ENCODE measurements at regions not wholly inside any gene's neighbourhood (a gene's known extent, or its start where the extent isn't known, plus 50 kb on each side); places are given as distances from the start of the nearest gene placed in this dataset.

DNA sequence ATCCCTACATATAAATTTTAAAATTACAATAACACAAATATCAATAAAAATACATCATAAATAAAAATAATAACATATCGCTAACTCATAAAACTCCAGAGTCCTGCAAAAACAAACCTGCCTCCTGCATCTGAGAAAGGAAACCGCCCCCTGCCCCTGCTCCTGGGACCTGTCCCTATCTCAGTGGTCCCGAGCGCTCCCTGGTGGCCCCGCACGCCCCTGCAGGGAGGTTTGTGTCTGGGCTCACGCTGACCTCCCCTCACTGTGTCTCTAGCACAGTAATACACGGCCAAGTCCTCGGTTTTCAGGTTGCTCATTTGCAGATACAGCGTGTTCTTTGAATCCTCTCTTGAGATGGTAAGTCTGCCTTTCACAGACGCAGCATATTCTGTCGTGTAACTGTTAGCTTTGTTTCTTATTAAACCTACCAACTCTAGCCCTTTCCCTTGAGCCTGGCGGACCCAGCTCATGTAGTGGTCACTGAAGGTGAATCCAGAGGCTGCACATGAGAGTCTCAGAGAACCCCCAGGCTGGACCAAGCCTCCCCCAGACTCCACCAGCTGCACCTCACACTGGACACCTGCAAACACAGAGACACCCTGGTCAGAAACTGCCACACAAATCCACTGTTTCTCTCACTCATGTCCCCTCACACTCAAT is 554.1 kb downstream of the GOLGA6L6 start:
- TF ChIP-seq, protein P1, sequence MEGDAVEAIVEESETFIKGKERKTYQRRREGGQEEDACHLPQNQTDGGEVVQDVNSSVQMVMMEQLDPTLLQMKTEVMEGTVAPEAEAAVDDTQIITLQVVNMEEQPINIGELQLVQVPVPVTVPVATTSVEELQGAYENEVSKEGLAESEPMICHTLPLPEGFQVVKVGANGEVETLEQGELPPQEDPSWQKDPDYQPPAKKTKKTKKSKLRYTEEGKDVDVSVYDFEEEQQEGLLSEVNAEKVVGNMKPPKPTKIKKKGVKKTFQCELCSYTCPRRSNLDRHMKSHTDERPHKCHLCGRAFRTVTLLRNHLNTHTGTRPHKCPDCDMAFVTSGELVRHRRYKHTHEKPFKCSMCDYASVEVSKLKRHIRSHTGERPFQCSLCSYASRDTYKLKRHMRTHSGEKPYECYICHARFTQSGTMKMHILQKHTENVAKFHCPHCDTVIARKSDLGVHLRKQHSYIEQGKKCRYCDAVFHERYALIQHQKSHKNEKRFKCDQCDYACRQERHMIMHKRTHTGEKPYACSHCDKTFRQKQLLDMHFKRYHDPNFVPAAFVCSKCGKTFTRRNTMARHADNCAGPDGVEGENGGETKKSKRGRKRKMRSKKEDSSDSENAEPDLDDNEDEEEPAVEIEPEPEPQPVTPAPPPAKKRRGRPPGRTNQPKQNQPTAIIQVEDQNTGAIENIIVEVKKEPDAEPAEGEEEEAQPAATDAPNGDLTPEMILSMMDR (IDR thresholded peaks at IDR 0.05 in 8 of 11, conservative IDR thresholded peaks at IDR 0.05 in 3 of 11) = no peak
- TF ChIP-seq POLR2A (IDR thresholded peaks at IDR 0.05) (no peak), POLR2AphosphoS5 (IDR thresholded peaks at IDR 0.05) (no peak)
